Hepatocyte (in vitro differentiated cells): ENCODE measurements at regions not wholly inside any gene's neighbourhood (a gene's known extent, or its start where the extent isn't known, plus 50 kb on each side); places are given as distances from the start of the nearest gene placed in this dataset.

Source experiments
- CTCF ChIP-seq: fragments of 200-600 bp; sonication (generic); IDR thresholded peaks from 2 replicates; pipeline ENCODE4 v1.5.1; 2016; ENCODE audit warnings: antibody characterized with exemption, mild to moderate bottlenecking; ENCODE audit not compliant: poor library complexity
- EZH2 ChIP-seq: fragments of 200-600 bp; sonication (generic); IDR thresholded peaks from 2 replicates; pipeline ENCODE4 v1.6.1; 2016; ENCODE audit warnings: antibody characterized with exemption, mild to moderate bottlenecking, borderline replicate concordance
- EZH2phosphoT487 ChIP-seq: fragments of 200-600 bp; sonication (generic); IDR thresholded peaks from one replicate; pipeline ENCODE4 v1.6.1; 2018; ENCODE audit warnings: antibody characterized with exemption, mild to moderate bottlenecking, low read depth, moderate library complexity; ENCODE audit not compliant: unreplicated experiment, severe bottlenecking

GRCh38 chr4:136505020-136505419 lies 1027.3 kb downstream of the PCDH18 start:
- no peak for TF ChIP-seq CTCF
- no peak for TF ChIP-seq EZH2phosphoT487
- no peak for TF ChIP-seq EZH2
